GM19099 (cell line): ENCODE measurements at regions not wholly inside any gene's neighbourhood (a gene's known extent, or its start where the extent isn't known, plus 50 kb on each side); places are given as distances from the start of the nearest gene placed in this dataset.

Experiments used
- POLR2A ChIP-seq: IDR thresholded peaks from 3 replicates; pipeline ENCODE4 v1.6.1; 2011; ENCODE audit warnings: low read depth; ENCODE audit not compliant: insufficient read length; ENCODE audit errors: extremely low read depth

DNA sequence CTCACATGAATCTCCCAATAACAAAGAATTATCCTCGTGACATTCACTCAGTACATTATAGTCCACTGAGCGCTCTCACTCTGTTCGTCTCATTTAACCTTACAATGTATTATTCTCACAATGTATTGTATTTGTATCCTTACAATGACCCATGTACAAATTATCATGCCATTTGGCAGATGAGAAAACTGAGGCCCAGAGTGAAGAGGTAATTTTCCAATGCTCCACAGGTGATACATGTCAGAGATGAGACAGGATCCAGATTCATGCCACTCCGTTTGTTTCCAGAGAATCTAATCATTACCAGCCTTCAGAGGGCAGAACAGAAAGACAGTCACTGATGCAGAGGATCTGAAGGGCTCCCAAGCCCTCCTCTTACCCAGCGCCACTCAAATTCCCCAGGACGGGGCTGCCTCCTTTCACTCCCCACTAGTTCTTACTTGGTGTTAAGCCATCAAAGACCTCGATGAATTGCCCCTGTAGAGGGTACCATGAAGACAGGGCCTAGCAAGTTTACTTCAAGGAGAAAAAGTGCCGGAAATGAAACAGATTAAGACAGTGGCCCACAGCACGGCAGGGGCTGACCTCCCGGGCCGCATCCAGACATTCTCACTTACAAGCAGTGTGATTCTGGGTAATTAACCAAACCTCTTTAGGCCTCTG, 98.4 kb upstream of the MBOAT2 start:
- TF ChIP-seq POLR2A, result no peak

DNA sequence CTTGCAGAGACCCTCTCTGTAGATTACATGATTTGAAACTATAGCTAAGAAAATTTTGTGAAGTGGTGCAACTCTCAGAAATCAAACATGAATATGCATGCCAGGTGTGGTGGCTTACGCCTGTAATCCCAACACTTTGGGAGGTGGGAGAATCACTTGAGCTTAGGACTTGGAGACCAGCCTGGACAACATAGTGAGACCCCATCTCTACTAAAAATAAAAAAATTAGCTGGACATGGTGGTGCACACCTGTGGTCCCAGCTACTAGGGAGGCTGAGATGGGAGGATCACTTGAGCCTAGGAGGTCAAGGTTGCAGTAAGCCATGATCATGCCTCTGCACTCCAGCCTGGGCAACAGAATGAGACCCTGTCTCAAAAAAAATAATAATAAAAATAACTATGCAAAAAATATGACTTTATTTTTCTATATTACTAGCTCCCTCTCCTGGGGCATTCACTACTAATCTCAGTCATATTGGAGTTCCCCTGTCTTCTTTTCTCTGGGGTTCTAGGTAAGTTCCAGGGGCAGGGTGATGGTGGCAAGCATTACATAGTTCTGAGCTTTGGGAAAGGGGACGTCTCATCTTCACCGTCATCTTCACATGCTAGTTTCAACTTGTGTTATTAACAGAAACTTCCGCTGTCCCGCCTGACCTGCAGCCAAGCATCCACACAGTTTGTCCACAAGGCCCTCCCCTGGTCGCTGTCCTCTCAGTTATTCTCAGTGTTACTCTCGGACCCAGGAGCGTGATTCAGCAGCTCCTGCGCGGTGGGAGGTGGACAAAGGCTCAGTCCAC, 96.8 kb upstream of the MBOAT2 start:
- no peak for TF ChIP-seq POLR2A

DNA sequence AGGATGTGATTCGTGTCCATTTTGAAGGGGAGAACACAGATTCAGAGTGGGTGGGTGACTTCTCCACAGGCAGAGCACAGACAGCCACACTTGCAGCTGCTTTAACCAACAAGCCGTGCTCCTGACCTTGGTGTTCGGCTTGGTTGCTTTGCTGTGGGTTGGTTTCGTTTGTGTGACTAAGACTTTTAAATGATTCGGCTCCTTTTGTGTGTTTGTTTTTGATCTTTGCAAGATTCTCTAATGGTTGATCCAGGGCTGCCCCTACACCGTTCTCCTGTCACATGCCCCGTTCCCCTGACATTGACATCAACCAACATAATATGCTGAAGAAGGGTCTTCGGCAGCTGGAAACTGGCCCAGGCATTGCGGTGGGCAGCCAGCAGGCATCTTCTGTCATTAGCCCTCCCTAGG, 95.9 kb upstream of the MBOAT2 start:
- peak; percentile 16 for TF ChIP-seq POLR2A

DNA sequence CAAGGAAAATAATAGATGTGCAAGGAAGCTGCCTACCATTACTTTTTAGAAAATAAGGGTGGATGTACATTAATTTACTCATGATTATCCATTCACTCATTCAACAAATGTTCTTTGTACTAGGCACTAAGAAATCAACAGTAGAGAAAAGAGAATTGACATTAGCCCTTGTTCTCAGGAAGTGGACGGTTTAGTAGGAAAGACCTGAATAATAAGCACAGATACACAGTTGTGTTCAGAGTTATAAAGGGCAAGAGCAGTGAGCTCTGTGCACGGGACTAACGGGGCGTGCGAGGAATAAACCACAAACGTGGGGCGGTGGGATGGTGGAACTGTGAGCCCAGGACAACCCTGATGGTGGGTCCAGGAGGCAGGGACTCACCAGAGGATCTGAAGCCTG, 94.4 kb upstream of the MBOAT2 start:
- TF ChIP-seq POLR2A, result no peak

DNA sequence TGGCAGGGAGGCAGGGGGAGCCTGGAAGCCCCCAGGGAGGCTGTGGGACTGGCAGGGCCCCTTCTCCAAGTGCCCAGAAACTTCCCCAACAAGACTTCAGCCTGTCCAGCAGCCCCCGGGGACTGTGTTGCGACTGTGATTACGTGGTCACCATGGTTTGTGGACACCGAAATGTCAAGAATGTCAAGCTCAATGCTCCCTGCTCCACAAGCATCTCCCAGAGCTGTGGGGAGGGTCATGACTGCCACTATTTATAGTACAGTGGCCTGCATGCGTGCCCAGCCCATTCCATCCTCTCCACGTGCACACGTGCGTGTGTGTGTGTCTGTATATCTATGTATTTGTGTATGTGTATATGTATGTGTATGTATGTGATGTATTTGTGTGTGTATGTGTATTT, 93.8 kb upstream of the MBOAT2 start:
- TF ChIP-seq POLR2A, result no peak

DNA sequence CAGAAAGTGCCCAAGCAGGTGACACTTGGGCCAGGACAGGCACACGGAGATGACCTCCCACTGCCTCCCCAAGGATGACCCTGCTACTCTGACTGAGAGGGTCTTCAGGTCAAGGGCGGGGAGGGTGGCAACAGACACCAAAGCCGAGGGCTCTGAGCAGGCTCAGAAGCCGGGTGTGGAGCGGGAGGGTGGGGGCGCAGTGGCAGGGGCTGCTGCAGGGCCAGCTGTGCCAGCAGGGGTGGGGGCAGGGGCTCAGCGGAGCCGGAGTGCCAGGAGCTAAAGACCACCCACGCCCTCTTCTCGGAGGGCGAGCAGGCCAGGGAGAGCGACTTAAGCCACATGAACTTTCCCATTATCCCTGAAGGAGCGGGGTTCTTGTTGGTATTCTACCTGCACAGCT, 93.3 kb upstream of the MBOAT2 start:
- no peak for TF ChIP-seq POLR2A

DNA sequence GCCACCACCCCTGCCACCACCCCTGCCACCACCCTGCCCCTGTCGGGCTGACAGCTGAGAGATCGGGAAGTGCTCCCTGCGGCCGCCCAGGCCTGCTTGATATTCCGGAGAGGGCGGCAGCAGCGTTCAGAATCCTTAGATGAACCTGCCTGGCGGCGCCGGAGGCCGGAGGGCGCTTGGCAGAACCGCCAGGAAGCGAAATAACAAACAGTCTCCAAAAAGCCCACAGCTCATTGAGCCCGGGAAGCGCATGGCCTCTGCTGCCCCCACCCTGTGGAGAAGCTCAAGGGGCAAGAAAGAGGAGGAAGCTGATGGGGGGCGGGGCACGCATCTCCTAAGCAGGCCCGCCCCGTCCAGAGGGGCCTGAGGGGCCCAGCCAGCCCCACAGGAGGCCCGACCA, 92.2 kb upstream of the MBOAT2 start:
- no peak for TF ChIP-seq POLR2A

DNA sequence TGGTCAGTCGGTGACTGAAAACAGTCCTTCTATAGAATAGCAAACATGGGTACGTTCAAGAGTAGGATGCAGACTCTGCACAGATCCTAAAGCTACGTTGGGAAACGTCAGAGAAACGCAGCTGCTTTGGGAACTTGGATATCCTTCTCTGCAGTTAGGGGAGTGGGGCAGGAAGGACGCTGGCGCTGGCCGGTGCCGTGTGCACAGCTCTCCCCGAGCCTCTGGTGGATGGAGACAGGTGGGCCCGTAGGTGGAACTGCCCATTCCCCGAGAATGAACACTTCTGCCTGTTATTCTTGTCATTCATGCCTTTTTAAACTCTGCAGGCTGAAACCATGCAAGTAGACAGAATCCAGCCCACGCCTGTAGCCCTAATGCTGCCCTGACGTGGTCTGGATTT, 91.7 kb upstream of the MBOAT2 start:
- no peak for TF ChIP-seq POLR2A

DNA sequence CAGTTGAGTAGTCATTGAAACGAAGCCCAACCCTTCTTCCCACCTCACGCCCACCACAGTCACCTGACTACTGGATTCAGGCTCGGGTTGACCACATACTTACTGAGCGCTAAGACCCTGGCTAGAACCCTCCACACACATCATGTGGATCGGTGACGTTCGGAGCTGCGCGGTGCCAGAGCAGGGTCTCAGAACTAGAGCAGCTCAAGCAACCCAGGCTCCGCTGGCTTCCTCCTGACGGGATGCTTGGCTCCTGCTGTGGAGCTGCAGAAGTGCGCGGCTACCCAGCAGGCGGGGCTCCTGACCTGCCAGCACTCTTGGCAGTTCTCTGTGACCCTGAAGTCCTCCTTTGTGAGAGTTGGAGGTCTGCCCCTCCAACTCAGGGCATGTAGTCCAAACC, 90.6 kb upstream of the MBOAT2 start:
- no peak for TF ChIP-seq POLR2A

DNA sequence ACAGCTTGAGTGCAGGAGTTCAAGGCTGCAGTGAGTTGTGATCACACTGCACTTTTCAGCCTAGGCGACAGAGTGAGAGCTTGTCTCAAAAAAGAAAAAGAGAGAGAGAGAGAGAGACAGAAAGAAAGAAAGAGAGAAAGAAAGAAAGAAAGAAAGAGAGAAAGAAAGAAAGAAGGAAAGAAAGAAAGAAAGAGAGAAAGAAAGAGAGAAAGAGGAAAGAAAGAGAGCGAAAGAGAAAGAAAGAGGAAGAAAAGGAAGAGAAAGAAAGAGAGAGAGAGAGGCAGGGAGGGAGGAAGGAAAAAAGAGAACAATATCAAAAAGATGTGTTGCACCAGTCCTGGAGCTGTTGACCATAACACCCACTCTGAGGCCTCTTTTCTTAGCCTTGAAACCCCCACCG, 89.8 kb upstream of the MBOAT2 start:
- TF ChIP-seq POLR2A, result no peak

DNA sequence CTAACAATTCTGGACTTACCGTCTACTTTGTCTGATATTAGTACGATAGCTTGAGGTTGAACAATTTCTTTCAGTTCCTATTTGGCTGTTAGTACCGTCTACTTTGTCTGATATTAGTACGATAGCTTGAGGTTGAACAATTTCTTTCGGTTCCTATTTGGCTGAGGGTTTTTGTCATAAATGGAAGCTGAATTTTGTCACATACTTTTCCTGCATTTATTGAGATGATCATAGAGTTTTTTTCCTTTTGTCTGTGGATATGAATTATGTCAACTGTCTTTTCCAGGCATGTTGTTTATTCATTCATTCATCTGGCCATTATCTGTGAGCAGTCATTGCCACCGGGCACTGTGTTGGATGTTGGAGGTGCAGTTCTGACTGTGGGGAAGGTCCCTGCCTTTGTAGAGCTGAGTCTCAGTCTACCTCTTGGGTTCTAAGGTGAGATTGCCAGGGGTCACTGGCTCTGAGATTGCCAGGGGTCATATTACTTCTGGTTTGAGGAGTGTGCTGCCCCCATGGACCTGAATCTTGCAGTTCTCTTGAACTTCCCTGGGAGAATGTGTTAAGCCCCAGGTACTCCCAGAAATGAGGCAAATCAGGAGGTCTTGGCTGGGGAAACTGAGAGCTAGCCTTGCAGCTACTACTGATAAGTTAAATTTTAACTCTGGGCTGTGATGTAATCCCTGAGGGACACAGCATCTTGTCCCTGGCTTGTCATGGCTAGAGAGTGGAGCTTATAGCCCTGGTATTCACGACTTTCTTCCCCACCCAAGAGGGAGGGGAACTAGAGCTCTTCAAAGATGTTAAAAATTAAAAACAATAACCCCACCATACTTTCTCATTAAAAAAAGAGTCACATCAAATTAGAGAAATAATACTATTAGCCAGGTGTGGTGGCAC, 89.1 kb upstream of the MBOAT2 start:
- TF ChIP-seq POLR2A, result peak; percentile 33

DNA sequence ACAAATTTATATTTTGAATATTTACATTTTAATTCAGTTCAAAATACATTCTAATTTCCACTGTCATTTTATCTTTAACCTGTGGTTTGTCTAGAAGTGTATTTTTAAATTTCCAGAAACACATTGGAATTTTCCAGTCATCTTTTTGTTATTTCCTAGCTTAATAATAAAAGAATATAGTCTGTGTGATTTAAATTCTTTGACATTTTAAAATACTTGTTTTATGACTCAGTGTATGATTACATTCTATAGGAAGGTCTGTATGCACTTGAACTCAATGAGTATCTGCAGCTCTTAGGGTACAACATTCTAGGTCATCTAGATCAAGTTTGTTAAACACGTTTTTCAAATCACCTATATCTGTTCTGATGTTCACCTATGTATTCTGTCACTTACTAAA, 88.3 kb upstream of the MBOAT2 start:
- no peak for TF ChIP-seq POLR2A

DNA sequence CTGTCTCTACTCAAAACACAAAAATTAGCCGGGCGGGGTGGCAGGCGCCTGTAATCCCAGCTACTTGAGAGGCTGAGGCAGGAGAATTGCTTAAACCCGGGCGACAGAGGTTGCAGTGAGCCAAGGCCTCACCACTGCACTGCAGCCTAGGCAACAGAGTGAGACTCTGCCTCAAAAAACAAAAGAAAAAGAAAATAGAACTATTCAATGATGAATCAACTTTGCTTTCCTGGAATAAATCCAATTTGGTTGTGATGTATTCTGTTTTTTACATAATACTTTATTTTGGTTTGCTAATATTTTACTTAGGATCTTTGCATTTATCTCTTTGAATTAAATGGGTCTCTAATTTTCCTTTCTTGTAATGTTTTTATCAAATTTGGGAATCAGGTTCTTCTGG, 86.3 kb upstream of the MBOAT2 start:
- TF ChIP-seq POLR2A, result no peak

DNA sequence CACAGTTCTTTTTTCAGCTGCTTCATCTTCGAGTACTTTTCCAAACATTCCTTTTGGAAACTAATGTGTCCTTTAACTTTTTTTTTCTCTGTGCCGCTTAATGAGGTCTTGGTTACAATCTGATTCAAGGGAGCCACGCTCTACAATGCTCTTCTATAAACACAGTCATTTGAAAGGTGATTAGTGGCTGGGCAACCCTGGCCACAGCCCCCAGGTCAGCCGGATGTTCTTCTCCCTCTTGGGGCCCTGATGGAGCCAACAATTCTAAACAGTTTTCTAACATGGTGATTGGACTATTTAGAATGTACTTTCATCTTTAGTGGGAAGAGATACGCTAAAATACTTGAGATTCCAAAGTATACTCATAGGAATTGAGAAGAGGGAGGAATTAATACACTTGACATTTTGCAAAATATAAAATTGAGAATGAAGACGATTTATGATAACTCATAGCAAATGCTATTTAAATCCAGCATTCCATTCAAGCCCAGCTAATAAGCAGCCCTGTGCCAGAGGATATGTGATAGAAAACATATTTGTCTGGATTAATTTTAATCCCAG, 83.7 kb upstream of the MBOAT2 start:
- no peak for TF ChIP-seq POLR2A

DNA sequence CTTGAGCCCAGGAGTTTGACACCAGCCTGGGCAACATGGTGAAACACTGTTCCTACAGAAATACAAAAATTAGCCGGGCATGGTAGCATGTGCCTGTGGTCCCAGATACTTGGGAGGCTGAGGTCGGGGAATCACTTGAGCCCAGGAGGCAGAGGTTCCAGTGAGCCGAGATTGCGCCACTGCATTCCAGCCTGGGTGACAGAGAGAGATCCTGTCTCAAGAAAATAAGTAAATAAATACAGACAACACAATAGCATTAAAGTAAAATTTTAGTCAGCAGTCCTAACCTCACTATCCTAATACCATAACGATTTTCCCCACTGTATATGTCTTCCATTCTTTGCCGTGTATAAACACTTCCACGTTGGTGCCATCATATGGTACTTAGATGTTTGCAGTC, 83.0 kb upstream of the MBOAT2 start:
- TF ChIP-seq POLR2A, result no peak
